GM21723 (cell line): ENCODE measurements at regions not wholly inside any gene's neighbourhood (a gene's known extent, or its start where the extent isn't known, plus 50 kb on each side); places are given as distances from the start of the nearest gene placed in this dataset.
"Not testable (repeated sequence)": the region's sequence is repeated elsewhere in the genome, so short reads cannot be mapped to it uniquely, and the experiment has no call there.

Experiments used
- ATAC-seq: cut with Tn5 transposase; IDR thresholded peaks from one replicate; pipeline ENCODE4 v1.9.1; 2021; ENCODE audit warnings: mild to moderate bottlenecking, moderate library complexity; ENCODE audit not compliant: unreplicated experiment

DNA sequence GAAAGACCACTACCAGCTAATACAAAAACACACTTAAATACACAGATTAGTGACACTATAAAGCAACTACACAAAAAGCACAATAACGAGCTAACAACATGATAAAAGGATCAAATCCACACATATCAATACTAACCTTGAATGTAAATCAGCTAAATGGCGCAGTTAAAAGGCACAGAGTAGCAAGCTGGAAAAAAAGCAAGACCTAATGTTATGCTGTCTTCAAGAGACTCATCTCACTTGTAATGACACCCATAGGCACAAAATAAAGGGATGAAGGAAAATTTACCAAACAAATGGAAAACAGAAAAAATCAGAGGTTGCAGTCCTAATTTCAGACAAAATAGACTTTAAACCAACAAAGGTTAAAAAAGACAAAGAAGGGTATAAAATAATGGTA is 86.3 kb downstream of the NUS1 start:
- ATAC-seq = no peak

DNA sequence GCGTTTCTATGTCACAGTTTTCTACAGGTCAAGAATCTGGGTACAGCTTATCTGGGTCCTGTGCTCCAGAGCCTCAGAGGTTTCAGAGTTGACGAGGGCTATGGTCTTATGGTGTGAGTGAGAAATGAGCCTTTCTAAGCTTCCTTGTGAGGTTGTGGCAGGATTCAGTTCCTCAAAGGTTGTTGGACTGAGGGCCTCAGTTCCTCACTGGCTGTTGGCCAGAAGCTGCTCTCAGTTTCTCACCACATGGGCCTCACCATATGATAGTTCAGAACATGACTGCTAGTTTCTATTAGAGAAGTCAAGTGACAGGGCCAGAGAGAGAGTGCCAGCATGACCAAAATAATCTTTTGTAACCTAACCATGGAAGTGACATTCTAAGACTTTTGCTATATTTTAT is 96.1 kb downstream of the NUS1 start:
- ATAC-seq = peak; percentile 97

DNA sequence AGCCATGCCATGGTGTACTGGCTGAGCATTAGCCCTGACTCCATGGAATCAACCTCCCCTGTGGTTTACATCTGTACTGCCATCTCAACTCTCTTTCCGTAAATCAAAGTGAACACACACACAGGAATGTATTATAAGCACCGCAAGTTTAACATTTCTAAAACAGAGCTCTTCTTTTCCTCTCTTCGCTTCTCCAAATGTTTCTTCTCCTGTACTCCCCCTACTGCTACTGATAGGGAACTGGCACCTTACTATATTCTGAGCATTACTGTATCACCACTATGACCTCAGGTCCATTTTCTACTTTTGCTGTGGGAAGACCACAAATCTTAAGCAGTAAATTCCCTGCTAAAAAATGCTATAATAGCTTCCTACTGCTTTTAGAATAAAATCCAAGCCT is 101.2 kb downstream of the NUS1 start:
- peak; percentile 40 for ATAC-seq

DNA sequence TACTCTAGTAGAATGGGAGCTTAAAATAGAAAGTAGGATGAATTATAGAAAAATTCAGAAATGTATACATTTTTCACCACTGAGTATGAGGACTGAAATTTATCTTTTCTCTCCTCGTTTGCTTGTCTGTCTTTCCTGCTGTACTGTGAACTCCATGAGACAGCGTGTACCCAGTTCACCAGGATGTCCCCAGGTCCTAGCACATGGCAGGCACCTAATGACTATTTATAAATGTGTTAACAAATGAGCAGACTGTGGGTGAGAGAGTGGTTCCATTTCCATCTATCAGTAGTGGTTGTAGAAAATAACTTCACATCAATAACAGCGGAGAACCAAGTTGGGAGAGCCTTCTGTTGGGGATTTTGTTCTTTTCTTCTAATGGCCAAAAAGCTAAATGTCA is 106.3 kb downstream of the NUS1 start:
- no peak for ATAC-seq

DNA sequence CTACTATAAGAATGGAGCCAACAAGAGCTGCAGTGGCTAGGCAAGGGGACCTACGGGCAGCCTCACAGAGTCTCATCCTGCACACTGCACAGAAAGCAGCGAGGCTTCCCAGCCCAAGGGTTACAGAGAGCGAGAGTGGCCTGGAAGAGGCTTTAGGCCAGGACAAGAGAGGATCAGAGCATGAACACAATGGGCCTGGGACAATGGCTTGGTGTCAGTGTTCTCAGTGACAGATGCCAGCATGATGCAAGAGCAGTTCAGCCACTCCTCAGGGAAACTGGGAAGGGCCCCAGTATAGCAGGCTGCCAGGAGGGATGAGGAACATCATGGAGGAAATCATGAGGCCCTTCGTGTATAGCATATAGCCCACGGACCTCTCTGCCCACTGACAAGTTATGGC is 108.0 kb downstream of the NUS1 start:
- no peak for ATAC-seq

DNA sequence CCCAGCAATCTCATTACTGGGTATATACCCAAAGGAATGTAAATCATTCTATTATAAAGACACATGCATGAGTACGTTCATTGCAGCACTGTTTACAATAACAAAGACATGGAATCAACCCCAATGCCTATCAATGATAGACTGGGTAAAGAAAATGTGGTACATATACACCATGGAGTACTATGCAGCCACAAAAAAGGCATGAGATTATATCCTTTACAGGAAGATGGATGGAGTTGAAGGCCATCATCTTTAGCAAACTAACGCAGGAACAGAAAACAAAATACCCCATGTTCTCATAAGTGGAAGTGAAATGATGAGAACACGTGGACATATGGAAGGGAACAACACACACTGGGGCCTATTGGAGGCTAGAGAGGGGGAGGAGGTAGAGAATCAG is 115.7 kb downstream of the NUS1 start:
- no peak for ATAC-seq

DNA sequence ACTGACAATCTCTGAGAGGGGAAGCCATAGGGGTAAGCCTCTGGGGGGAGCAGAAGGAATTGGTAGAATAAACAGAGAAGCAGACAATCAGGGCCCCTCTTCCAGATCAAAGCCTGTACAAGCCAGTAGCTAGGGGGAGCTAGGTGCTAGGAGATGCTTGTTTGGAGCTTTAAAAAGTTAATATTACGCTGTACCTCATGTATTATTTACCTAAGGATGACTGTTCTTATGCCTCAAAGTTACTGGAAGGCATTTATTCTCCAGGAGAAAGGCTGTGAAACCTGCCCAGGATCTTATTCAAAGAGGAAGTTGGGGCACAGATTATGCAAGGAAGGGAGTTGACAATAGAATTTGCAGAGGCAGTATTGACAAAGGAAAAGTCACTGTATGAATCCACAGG is 111.8 kb upstream of the SLC35F1 start:
- ATAC-seq = no peak

DNA sequence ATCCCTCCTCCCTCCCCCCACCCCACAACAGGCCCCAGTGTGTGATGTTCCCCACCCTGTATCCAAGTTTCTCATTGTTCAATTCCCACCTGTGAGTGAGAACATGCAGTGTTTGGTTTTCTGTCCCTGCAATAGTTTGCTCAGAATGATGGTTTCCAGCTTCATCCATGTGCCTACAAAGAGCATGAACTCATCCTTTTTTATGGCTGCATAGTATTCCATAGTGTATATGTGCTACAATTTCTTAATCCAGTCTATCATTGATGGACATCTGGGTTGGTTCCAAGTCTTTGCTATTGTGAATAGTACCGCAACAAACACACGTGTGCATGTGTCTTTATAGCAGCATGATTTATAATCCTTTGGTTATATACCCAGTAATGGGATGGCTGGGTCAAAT is 108.2 kb upstream of the SLC35F1 start:
- not testable (repeated sequence) for ATAC-seq

DNA sequence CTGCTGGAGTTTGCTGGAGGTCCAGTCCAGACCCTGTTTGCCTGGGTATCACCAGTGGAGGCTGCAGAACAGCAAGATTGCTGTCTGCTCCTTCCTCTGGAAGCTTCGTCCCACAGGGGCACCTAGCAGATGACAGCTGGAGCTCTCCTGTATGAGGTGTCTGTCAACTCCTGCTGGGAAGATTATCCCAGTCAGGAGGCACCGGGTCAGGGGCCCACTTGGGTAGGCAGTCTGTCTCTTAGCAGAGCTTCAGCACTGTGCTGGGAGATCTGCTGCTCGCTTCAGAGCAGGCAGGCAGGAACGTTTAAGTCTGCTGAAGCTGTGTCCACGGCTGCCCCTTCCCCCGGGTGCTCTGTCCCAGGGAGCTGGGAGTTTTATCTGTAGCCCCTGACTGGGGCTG is 96.8 kb upstream of the SLC35F1 start:
- no peak for ATAC-seq

DNA sequence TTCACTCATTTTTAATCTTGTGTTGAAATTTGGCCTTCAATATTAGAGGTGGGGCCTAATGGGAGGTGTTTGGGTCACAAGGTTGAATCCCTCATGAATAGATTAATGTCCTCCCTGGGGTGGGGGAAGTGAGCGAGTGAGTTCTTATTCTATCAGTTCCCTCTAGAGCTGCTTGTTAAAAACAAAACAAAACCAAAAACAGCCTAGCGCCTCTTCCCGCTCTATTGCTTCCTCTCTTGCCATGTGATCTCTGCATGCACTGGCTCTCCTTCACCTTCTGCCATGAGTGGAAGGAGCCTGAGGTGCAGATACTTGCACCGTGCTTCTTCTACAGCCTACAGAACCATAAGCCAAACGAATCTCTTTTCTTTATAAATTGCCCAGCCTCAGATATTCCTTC is 89.6 kb upstream of the SLC35F1 start:
- no peak for ATAC-seq

DNA sequence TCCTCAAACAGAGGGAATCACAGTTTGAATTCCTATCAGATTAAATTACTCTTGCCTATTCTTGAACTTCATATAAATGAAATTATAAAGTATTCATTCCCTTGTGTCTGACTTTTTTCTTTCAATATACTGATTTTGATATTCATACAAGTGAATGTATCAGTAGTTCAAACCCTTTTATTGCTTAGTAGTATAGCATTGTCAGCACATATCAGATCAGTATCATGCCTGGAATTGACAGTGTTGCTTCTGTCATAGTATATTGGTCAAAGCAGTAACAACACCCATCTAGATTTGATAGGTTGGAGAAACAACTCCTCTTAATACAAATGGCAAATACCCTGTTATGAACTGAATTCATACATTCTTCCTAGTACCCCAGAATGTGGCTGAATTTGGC is 89.1 kb upstream of the SLC35F1 start:
- ATAC-seq = no peak

DNA sequence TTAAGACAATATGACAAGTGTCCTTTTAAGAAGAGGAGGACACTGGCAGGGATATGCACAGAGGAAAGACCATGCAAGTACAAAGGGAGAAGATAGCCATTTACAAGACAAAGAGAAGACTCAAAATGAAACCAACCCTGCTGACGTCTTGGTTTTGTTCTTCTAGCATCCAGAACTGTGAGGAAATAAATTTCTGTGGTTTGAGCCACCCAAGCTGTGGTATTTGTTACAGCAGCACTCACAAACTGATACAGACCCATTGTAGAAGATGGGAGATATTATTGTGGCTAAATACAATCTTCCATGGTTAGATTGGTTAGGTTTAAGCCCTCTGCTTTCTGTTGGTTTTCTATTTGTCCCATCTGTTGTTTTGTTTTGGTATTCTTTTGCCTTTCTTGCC is 88.6 kb upstream of the SLC35F1 start:
- no peak for ATAC-seq

DNA sequence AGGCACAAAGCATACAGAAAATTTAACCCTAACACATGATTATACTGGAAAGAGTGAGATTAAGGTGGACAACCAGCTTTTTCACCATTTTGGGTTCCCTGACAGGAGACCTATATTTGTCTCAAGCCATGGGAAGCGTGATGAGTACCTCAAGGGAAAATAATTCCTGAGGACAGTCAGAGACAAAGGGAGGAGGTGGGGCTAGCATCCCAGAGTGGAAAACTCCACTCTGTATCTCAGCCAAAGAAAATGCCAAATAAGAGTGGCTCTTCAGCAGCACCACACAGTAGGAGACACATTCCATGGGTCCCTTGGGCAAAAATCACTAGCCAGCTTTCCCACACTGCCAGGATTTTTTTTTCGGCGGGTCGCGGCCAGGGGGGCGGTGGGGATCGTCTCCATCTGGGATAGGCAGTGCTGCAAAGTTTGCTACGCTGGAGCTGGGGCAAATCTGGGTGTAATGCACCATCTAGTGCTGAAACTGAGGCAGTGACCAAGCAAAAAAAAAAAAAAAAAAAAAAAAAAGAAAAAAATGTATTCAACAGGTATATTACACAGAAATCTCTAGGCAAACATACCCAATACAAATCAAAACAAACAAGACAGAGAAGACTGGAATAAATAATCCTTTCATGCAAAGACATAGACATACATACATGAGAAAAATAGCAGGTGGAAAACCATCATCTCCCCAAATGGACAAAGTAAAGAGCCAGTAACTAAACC is 77.3 kb upstream of the SLC35F1 start:
- peak; percentile 78 for ATAC-seq

DNA sequence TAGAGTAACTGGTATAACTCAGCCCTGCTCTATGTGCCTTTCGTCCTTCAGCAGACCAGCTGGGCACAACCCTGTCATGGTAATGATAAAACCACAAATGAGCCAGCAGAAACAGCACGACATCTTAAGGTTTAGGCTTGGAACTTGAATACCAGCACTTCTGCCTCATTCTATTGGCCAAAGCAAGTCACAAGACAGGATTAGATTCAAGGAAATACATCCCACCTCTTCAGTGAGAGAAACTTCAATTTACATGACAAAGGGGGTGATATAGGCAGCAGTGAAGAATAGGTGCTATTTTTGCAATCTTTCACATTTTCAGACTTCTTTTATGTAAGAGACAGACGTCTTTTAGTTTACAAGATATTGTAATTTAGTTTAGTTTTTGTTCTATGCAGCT is 69.8 kb upstream of the SLC35F1 start:
- no peak for ATAC-seq

DNA sequence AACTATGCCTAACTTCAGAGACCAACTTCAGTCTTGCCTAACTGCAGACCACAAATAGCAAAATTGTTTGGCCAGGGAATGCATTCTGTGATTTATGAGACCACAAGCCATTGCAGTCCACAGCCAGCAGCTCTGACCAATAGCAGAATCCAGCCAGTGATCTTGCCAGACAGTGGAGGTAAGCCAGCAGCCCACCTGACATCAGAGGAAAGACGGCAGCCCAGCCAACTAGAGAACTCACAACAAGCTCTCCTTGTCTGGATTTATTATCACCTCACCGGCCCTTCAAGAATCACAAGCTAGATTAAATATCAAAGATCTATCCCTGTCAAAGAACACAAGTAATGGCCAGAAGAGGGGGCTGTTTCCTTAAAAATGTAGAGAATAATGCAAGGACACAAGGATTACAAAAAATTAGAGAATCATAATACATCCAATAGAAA is 66.5 kb upstream of the SLC35F1 start:
- no peak for ATAC-seq

DNA sequence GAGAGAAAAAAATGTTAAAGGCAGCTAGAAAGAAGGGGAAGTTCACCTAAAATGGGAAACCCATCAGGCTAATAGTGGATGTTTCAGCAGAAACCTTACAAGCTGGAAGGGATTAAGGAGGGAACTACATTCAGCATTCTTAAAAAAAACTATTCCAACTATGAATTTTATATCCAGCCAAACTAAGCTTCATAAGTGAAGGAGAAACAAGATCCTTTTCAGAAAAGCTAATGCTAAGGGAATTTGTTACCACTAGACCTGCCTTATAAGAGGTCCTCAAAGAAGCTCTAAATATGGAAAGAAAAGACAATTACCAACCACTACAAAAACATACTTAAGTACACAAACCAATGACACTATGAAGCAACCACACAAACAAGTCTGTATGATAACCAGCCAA is 59.2 kb upstream of the SLC35F1 start:
- no peak for ATAC-seq

DNA sequence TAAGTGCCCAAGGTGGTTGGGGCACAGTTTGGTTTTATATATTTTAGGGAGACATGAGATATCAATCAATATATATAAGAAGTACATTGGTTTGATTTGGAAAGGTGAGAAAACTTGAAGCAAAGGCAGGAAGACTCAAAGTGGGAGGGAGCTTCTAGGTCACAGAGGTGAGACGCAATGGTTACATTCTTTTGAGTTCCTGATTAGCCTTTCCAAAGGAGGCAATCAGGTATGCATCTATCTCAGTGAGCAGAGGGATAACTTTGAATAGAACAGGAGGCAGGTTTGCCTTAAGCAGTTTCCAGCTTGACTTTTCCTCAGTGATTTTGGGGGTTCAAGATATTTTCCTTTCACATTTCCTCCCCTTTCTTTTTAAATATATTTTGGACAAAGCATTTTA is 58.0 kb upstream of the SLC35F1 start:
- ATAC-seq = no peak
